HCT116 (cell line): ENCODE measurements at regions not wholly inside any gene's neighbourhood (a gene's known extent, or its start where the extent isn't known, plus 50 kb on each side); places are given as distances from the start of the nearest gene placed in this dataset.

Source experiments
- ATAC-seq: fragments of 200-7000 bp; cut with Tn5 transposase; 2 replicates; pipeline ENCODE4 v1.9.1; 2020; ENCODE audit warnings: mild to moderate bottlenecking, moderate library complexity
- BruUV-seq: library from RNA; stranded (reverse); fragments of 400-500 nt; replicated peaks from 2 replicates; lab custom pipeline; 2021; lab: Mats Ljungman, UMichigan
- CTCF ChIA-PET: fragments of 300-600 bp; sonication (Branson Sonifier 250); formaldehyde crosslinking; loops from one replicate; lab custom pipeline; 2021; ENCODE audit warnings: antibody characterized with exemption; lab: Charles Lee
- POLR2A ChIA-PET: fragments of 300-600, 350-600 bp; sonication (Branson Sonifier 250); formaldehyde crosslinking; loops from one replicate; lab custom pipeline; 2021; ENCODE audit warnings: antibody characterized with exemption; lab: Charles Lee
- RAD21 ChIA-PET, 2 experiments: fragments of 300-600 bp; sonication (Branson Sonifier 250); formaldehyde crosslinking; loops; one replicate each; lab custom pipeline; 2023; ENCODE audit warnings: low total read pairs in 2 of 2; ENCODE audit not compliant: uncharacterized antibody in 2 of 2, unreplicated experiment in 2 of 2, low non-redundant PET in 1 of 2; lab: Charles Lee
- DNase-seq: peaks from one replicate; pipeline ENCODE4 v3.0.0-alpha.2; 2010; ENCODE audit warnings: low read depth, low spot score
- H2AFZ ChIP-seq: fragments of 200-600 bp; shearing (Covaris generic), sonication (generic); 2 replicates; pipeline ENCODE4 v1.6.1; 2017; ENCODE audit warnings: low read depth, mixed run types, mixed read lengths, antibody characterized with exemption, low read length; ENCODE audit not compliant: poor library complexity, severe bottlenecking
- H3K27ac ChIP-seq: 2 replicates; pipeline ENCODE4 v1.5.1; 2012; ENCODE audit warnings: low read depth, low read length
- H3K27me3 ChIP-seq: fragments of 200-600 bp; sonication (generic); 2 replicates; pipeline ENCODE4 v1.6.1; 2016; ENCODE audit warnings: mixed run types, low read length, mixed read lengths; ENCODE audit not compliant: insufficient read depth
- H3K36me3 ChIP-seq, 2 experiments: fragments of 200-500 bp in 1 of 2; fragments of 200-600 bp in 1 of 2; sonication (Bioruptor generic) in 1 of 2; sonication (generic) in 1 of 2; 2 replicates each; pipeline versions ENCODE4 v1.5.1 to v1.6.1; 2014 to 2016; ENCODE audit warnings: low read length in 2 of 2, inconsistent platforms in 1 of 2, mixed read lengths in 1 of 2, mixed run types in 1 of 2; ENCODE audit not compliant: insufficient read depth in 2 of 2, control insufficient read depth in 1 of 2
- H3K4me1 ChIP-seq, 2 experiments: fragments of 200-600 bp in 1 of 2; sonication (generic) in 1 of 2; 2 replicates each; pipeline versions ENCODE4 v1.5.1 to v1.6.1; 2012 to 2017; ENCODE audit warnings: low read length in 2 of 2, inconsistent platforms in 1 of 2, mild to moderate bottlenecking in 1 of 2, mixed read lengths in 1 of 2, mixed run types in 1 of 2, moderate library complexity in 1 of 2; ENCODE audit not compliant: insufficient read depth in 2 of 2, control insufficient read depth in 1 of 2
- H3K4me2 ChIP-seq: fragments of 200-600 bp; sonication (generic); 2 replicates; pipeline ENCODE4 v1.6.1; 2017; ENCODE audit warnings: mixed run types, low read length, mixed read lengths
- H3K4me3 ChIP-seq, 2 experiments: fragments of 200-600 bp in 1 of 2; sonication (generic) in 1 of 2; replicated peaks in 1 of 2; 2 replicates each; pipeline ENCODE4 v1.5.1; 2011 to 2016; ENCODE audit warnings: low read length in 2 of 2, control low read depth in 1 of 2, low read depth in 1 of 2, mild to moderate bottlenecking in 1 of 2, mixed read lengths in 1 of 2, mixed run types in 1 of 2
- H3K79me2 ChIP-seq: fragments of 200-600 bp; sonication (generic); 2 replicates; pipeline ENCODE4 v1.6.1; 2017; ENCODE audit warnings: mild to moderate bottlenecking, mixed run types, low read length, moderate library complexity, mixed read lengths; ENCODE audit not compliant: insufficient read depth
- H3K9ac ChIP-seq: fragments of 200-600 bp; sonication (generic); 2 replicates; pipeline ENCODE4 v1.6.1; 2016; ENCODE audit warnings: low read length, mixed read lengths
- H3K9me2 ChIP-seq: fragments of 200-600 bp; sonication (generic), shearing (Covaris generic); 2 replicates; pipeline ENCODE4 v1.6.1; 2017; ENCODE audit warnings: mixed run types, mild to moderate bottlenecking, moderate library complexity; ENCODE audit not compliant: insufficient read depth
- H3K9me3 ChIP-seq, 2 experiments: fragments of 200-500 bp in 1 of 2; fragments of 200-600 bp in 1 of 2; sonication (Bioruptor generic) in 1 of 2; sonication (generic) in 1 of 2; 2 replicates each; pipeline ENCODE4 v1.6.1; 2014 to 2017; ENCODE audit warnings: low read length in 2 of 2, mixed read lengths in 2 of 2, inconsistent platforms in 1 of 2, low read depth in 1 of 2, mild to moderate bottlenecking in 1 of 2, mixed run types in 1 of 2, moderate library complexity in 1 of 2; ENCODE audit not compliant: control insufficient read depth in 1 of 2, insufficient read depth in 1 of 2
- H4K20me1 ChIP-seq: fragments of 200-600 bp; sonication (generic), shearing (Covaris generic); 2 replicates; pipeline ENCODE4 v1.6.1; 2017; ENCODE audit warnings: mixed run types, mild to moderate bottlenecking, moderate library complexity; ENCODE audit not compliant: insufficient read depth
- ATF3 ChIP-seq: IDR thresholded peaks from 2 replicates; pipeline ENCODE4 v1.6.1; 2012
- CEBPB ChIP-seq: IDR thresholded peaks from 2 replicates; pipeline ENCODE4 v1.6.1; 2012; ENCODE audit warnings: low read depth
- CTCF ChIP-seq, 3 experiments: fragments of 200-600 bp in 1 of 3; sonication (generic) in 1 of 3; IDR thresholded peaks in 2 of 3; conservative IDR thresholded peaks in 1 of 3; 2 replicates each; pipeline ENCODE4 v1.5.1; 2012 to 2017; ENCODE audit warnings: low read depth in 2 of 3, low read length in 2 of 3, antibody characterized with exemption in 1 of 3, borderline replicate concordance in 1 of 3, control low read depth in 1 of 3, mild to moderate bottlenecking in 1 of 3, mixed read lengths in 1 of 3, mixed run types in 1 of 3, moderate library complexity in 1 of 3; ENCODE audit not compliant: insufficient read depth in 1 of 3
- EZH2 ChIP-seq: fragments of 200-600 bp; sonication (generic); IDR thresholded peaks from 2 replicates; pipeline ENCODE4 v1.6.1; 2017; ENCODE audit warnings: antibody characterized with exemption, mixed run types
- MAX ChIP-seq: IDR thresholded peaks from 2 replicates; pipeline ENCODE4 v1.6.1; 2012
- RAD21 ChIP-seq: IDR thresholded peaks from 2 replicates; pipeline ENCODE4 v1.6.1; 2012; ENCODE audit warnings: low read depth, mild to moderate bottlenecking
- SP1 ChIP-seq: IDR thresholded peaks from 2 replicates; pipeline ENCODE4 v1.6.1; 2012; ENCODE audit warnings: low read depth
- TCF7L2 ChIP-seq: IDR thresholded peaks from 2 replicates; pipeline ENCODE4 v1.7.0; 2011; ENCODE audit warnings: borderline replicate concordance, inconsistent platforms; ENCODE audit not compliant: insufficient read depth, insufficient read length; ENCODE audit errors: extremely low read depth
- ZBTB33 ChIP-seq: IDR thresholded peaks from 2 replicates; pipeline ENCODE4 v1.6.1; 2011; ENCODE audit warnings: mild to moderate bottlenecking, low read length, moderate library complexity; ENCODE audit not compliant: insufficient replicate concordance; ENCODE audit errors: extremely low read depth
- ZNF274 ChIP-seq: fragments of 200-500 bp; sonication (Bioruptor generic); IDR thresholded peaks from 2 replicates; pipeline ENCODE4 v1.6.1; 2014; ENCODE audit warnings: mild to moderate bottlenecking, low read depth, low read length, inconsistent platforms
- intact Hi-C: fragments of 100-400 bp; cut with micrococcal nuclease; formaldehyde crosslinking; loops from 2 replicates; pipeline ENCODE4 v1.10.0; 2022

GRCh38 chr2:212891580-212891979 is 259.8 kb downstream of the IKZF2 start:
- ATAC-seq (no peak), DNase-seq (no peak)
- Histone ChIP-seq H3K4me2 (no peak overlapping the region), H3K4me3 (no peak overlapping the region), H3K9me3 (no peaks in the 10 kb centered on the region), H3K9me2 (no peaks in the 10 kb centered on the region), H3K36me3 (no peaks in the 10 kb centered on the region), H2AFZ (no peak overlapping the region), H3K9ac (no peak overlapping the region), H3K79me2 (no peaks in the 10 kb centered on the region), H3K4me1 (no peaks in the 10 kb centered on the region), H3K27me3 (no peaks in the 10 kb centered on the region), H3K27ac (no peak overlapping the region), H4K20me1 (no peaks in the 10 kb centered on the region)
- ChIA-PET RAD21 (no interaction called here), CTCF (interaction anchor here (0.6 to 2.0 kb wide), 9 partner anchors 9 to 253 kb away, joined by 3 to 12 read pairs (median 4); no protein-coding TSS in a partner anchor), POLR2A (no interaction called here)
- BruUV-seq, result no TSS peak
- intact Hi-C loops, result loop anchor here (10.0 kb wide), 1 partner anchor 297 kb away; no protein-coding TSS in a partner anchor
- TF ChIP-seq CTCF (IDR thresholded peaks at IDR 0.05 in 2 of 3, conservative IDR thresholded peaks at IDR 0.05 in 1 of 3; ENCODE audit: borderline replicate concordance in 1 of 3, insufficient read depth in 1 of 3, low read depth in 2 of 3, low read length in 2 of 3) (no peak), RAD21 (no peak), EZH2 (no peak)

GRCh38 chr2:212882626-212883025 is 268.8 kb downstream of the IKZF2 start:
- no peak overlapping the region for H3K27ac ChIP-seq
- BruUV-seq, result no TSS peak
- no peaks in the 10 kb centered on the region for H3K9me3 ChIP-seq
- ChIA-PET RAD21 (no interaction called here), POLR2A (no interaction called here), CTCF (interaction anchor here (1.0 kb wide), 1 partner anchor 9 kb away, joined by 3 read pairs; no protein-coding TSS in a partner anchor)
- H4K20me1 ChIP-seq, result no peaks in the 10 kb centered on the region
- H3K79me2 ChIP-seq, result no peaks in the 10 kb centered on the region
- intact Hi-C loops, result no loop called here
- no peaks in the 10 kb centered on the region for H3K36me3 ChIP-seq
- no peak overlapping the region for H3K4me3 ChIP-seq
- no peaks in the 10 kb centered on the region for H3K9me2 ChIP-seq
- no peaks in the 10 kb centered on the region for H3K4me1 ChIP-seq
- H2AFZ ChIP-seq, result no peak overlapping the region
- DNase-seq (no peak), ATAC-seq (no peak)
- TF ChIP-seq ZBTB33 (no peak), CEBPB (no peak), ZNF274 (no peak), TCF7L2 (no peak), SP1 (no peak), MAX (no peak), RAD21 (no peak), ATF3 (no peak), EZH2 (no peak)
- no peaks in the 10 kb centered on the region for H3K27me3 ChIP-seq
- no peak overlapping the region for H3K4me2 ChIP-seq
- H3K9ac ChIP-seq, result no peak overlapping the region
